ENCODE measurements at regions not wholly inside any gene's neighbourhood (a gene's known extent, or its start where the extent isn't known, plus 50 kb on each side); places are given as distances from the start of the nearest gene placed in this dataset.

GRCh38 chr6:94300424-94301144 is 881.2 kb upstream of the EPHA7 start:
- Histone ChIP-seq H3K36me3 (ENCODE audit: insufficient read depth, low read length) (no peaks in the 10 kb centered on the region), H3K4me1 (ENCODE audit: insufficient read depth, low read length) (no peaks in the 10 kb centered on the region), H3K4me2 (ENCODE audit: low read length) (no peak overlapping the region), H3K9ac (ENCODE audit: low read length) (no peak overlapping the region), H3K27ac (ENCODE audit: low read depth, low read length) (no peak overlapping the region), H3K9me3 (ENCODE audit: insufficient read depth, low read depth, low read length) (no peaks in the 10 kb centered on the region), H3K4me3 (ENCODE audit: insufficient read depth, low read depth, low read length) (no peak overlapping the region), H2AFZ (ENCODE audit: low read depth, low read length) (no peak overlapping the region), H3K27me3 (ENCODE audit: insufficient read depth, low read length) (no peaks in the 10 kb centered on the region), H3K79me2 (ENCODE audit: insufficient read depth, low read length) (no peaks in the 10 kb centered on the region), H4K20me1 (ENCODE audit: insufficient read depth, low read length) (no peaks in the 10 kb centered on the region)
- H3K4me1 Mint-ChIP-seq (ENCODE audit: low read depth, unreplicated experiment): no peaks in the 10 kb centered on the region
- no peaks in the 10 kb centered on the region for H3K36me3 Mint-ChIP-seq (ENCODE audit: low read depth, unreplicated experiment)
- FAIRE-seq (no peak), DNase-seq (ENCODE audit: low read depth) (no peak)
- H3K27ac Mint-ChIP-seq (ENCODE audit: unreplicated experiment): no peak overlapping the region
- H3K4me3 Mint-ChIP-seq (ENCODE audit: unreplicated experiment): no peak overlapping the region
- no peaks in the 10 kb centered on the region for H3K9me3 Mint-ChIP-seq (ENCODE audit: unreplicated experiment)
- TF ChIP-seq CTCF (IDR thresholded peaks at IDR 0.05; ENCODE audit: insufficient read depth, low read depth, low read length) (no peak), EZH2 (IDR thresholded peaks at IDR 0.05; ENCODE audit: insufficient read depth, low read length) (no peak)
- H3K27me3 Mint-ChIP-seq (ENCODE audit: low read depth, unreplicated experiment): no peaks in the 10 kb centered on the region

- no peak overlapping the region for H3K9ac ChIP-seq (ENCODE audit: low read length)
- FAIRE-seq (no peak), DNase-seq (ENCODE audit: low read depth) (no peak)
- no peaks in the 10 kb centered on the region for H4K20me1 ChIP-seq (ENCODE audit: insufficient read depth, low read length)
- H3K79me2 ChIP-seq (ENCODE audit: insufficient read depth, low read length): no peaks in the 10 kb centered on the region
- H3K4me3 ChIP-seq (ENCODE audit: insufficient read depth, low read depth, low read length): no peak overlapping the region
- Mint-ChIP-seq H3K27me3 (ENCODE audit: low read depth, unreplicated experiment) (no peaks in the 10 kb centered on the region), H3K4me3 (ENCODE audit: unreplicated experiment) (no peak overlapping the region), H3K36me3 (ENCODE audit: low read depth, unreplicated experiment) (no peaks in the 10 kb centered on the region), H3K27ac (ENCODE audit: unreplicated experiment) (no peak overlapping the region), H3K9me3 (ENCODE audit: unreplicated experiment) (no peaks in the 10 kb centered on the region), H3K4me1 (ENCODE audit: low read depth, unreplicated experiment) (no peaks in the 10 kb centered on the region)
- no peak overlapping the region for H3K27ac ChIP-seq (ENCODE audit: low read depth, low read length)
- H3K4me1 ChIP-seq (ENCODE audit: insufficient read depth, low read length): no peaks in the 10 kb centered on the region
- H3K4me2 ChIP-seq (ENCODE audit: low read length): no peak overlapping the region
- H3K9me3 ChIP-seq (ENCODE audit: insufficient read depth, low read depth, low read length): no peaks in the 10 kb centered on the region
- H3K36me3 ChIP-seq (ENCODE audit: insufficient read depth, low read length): no peaks in the 10 kb centered on the region
- TF ChIP-seq EZH2 (IDR thresholded peaks at IDR 0.05; ENCODE audit: insufficient read depth, low read length): no peak
- no peak for TF ChIP-seq CTCF (IDR thresholded peaks at IDR 0.05; ENCODE audit: insufficient read depth, low read depth, low read length)
- no peak overlapping the region for H2AFZ ChIP-seq (ENCODE audit: low read depth, low read length)
- H3K27me3 ChIP-seq (ENCODE audit: insufficient read depth, low read length): no peaks in the 10 kb centered on the region
Observed at GRCh38 chr6:94289131-94289530, 869.8 kb upstream of the EPHA7 start.

GRCh38 chr6:94278146-94278545 is 858.8 kb upstream of the EPHA7 start:
- H3K79me2 ChIP-seq (ENCODE audit: insufficient read depth, low read length): no peaks in the 10 kb centered on the region
- H3K4me2 ChIP-seq (ENCODE audit: low read length): no peak overlapping the region
- DNase-seq (ENCODE audit: low read depth) (no peak), FAIRE-seq (no peak)
- Mint-ChIP-seq H3K27me3 (ENCODE audit: low read depth, unreplicated experiment) (no peaks in the 10 kb centered on the region), H3K36me3 (ENCODE audit: low read depth, unreplicated experiment) (no peaks in the 10 kb centered on the region), H3K4me3 (ENCODE audit: unreplicated experiment) (no peak overlapping the region), H3K4me1 (ENCODE audit: low read depth, unreplicated experiment) (no peaks in the 10 kb centered on the region), H3K27ac (ENCODE audit: unreplicated experiment) (no peak overlapping the region), H3K9me3 (ENCODE audit: unreplicated experiment) (no peaks in the 10 kb centered on the region)
- no peak overlapping the region for H3K9ac ChIP-seq (ENCODE audit: low read length)
- no peak overlapping the region for H3K27ac ChIP-seq (ENCODE audit: low read depth, low read length)
- no peak overlapping the region for H3K4me3 ChIP-seq (ENCODE audit: insufficient read depth, low read depth, low read length)
- no peak overlapping the region for H2AFZ ChIP-seq (ENCODE audit: low read depth, low read length)
- H4K20me1 ChIP-seq (ENCODE audit: insufficient read depth, low read length): no peaks in the 10 kb centered on the region
- no peak for TF ChIP-seq EZH2 (IDR thresholded peaks at IDR 0.05; ENCODE audit: insufficient read depth, low read length)
- TF ChIP-seq CTCF (IDR thresholded peaks at IDR 0.05; ENCODE audit: insufficient read depth, low read depth, low read length): no peak
- H3K4me1 ChIP-seq (ENCODE audit: insufficient read depth, low read length): no peaks in the 10 kb centered on the region
- no peaks in the 10 kb centered on the region for H3K9me3 ChIP-seq (ENCODE audit: insufficient read depth, low read depth, low read length)
- H3K36me3 ChIP-seq (ENCODE audit: insufficient read depth, low read length): no peaks in the 10 kb centered on the region
- H3K27me3 ChIP-seq (ENCODE audit: insufficient read depth, low read length): no peaks in the 10 kb centered on the region

All from astrocyte (in vitro differentiated cells and primary cell).